GM15510 (cell line): ENCODE measurements at regions not wholly inside any gene's neighbourhood (a gene's known extent, or its start where the extent isn't known, plus 50 kb on each side); places are given as distances from the start of the nearest gene placed in this dataset.

ENCODE experiments used
- POLR2A ChIP-seq: IDR thresholded peaks from 3 replicates; pipeline ENCODE4 v1.6.1; 2011; ENCODE audit warnings: borderline replicate concordance; ENCODE audit not compliant: insufficient read length; ENCODE audit errors: extremely low read depth

DNA sequence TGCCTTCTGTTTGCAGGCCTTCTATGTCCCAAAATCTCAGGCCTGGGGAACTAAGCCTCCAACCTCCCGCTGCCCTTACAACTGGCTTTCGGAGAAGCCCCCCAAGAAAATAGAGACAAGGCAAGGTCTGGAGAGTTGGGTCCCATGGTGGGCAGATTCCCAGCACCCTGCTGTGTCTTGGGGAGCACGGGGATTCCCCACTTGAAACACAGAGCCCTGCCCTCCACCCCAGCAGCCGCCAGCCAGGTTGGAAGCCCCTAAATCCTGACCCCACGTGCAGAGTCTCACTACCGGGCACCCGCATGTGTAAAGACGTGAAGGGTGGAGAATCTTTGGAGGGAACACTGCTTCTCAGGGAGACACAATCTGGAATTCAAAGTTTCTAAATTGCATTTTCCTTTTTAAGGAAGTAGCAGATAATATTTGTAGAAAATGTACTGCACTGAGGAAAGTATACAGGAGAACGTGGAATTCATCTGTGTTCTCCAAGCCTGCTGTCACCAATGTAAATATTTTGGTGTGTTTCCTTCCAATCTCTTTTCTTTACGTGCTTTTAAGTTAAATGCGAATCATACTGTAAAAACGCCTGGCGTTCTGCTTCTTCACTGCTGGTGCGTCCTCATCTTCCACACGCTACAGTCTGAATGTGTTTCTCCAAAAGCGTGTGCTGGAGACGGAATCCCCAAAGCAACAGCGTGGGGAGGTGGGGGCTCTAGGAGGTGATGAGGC lies 220.9 kb downstream of the BRD1 start:
- no peak for TF ChIP-seq POLR2A

- TF ChIP-seq POLR2A, result no peak
Measured at GRCh38 chr22:49604732-49605302, 222.9 kb downstream of the BRD1 start.

- no peak for TF ChIP-seq POLR2A
Measured at GRCh38 chr22:49603016-49603415, 224.7 kb downstream of the BRD1 start.

GRCh38 chr22:49602481-49602880 lies 225.2 kb downstream of the BRD1 start:
- no peak for TF ChIP-seq POLR2A

GRCh38 chr22:49601614-49602321 lies 225.9 kb downstream of the BRD1 start:
- TF ChIP-seq POLR2A, result no peak

DNA sequence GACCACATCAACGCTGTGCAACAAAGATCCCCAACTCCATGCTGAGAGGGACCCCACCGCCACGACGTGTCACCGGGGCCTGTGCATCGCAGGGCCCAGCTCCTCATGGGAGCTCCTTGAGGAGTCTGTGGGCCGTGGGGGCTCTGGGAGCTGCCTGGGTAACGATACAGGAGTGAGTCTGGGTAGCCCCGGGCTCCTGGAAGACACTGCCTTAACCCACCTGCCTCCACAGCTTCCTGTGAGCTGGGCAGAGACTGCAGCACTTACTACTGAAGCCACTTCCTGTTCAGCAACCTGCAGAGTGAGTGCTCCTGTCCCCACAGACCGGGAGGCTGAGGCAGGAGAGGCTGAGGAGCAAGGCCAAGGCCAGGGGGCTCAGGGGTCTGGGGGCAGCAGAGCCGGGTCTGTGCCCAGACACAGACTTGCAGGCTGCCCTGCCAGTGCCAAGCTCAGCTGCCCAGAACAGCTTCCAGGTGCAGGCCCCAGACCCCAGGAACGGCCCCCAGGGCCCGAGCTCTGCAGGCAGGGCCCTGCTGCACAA lies 226.7 kb downstream of the BRD1 start:
- no peak for TF ChIP-seq POLR2A

GRCh38 chr22:49600468-49600867 lies 227.2 kb downstream of the BRD1 start:
- no peak for TF ChIP-seq POLR2A

- TF ChIP-seq POLR2A, result no peak
Measured at GRCh38 chr22:49599691-49600455, 227.8 kb downstream of the BRD1 start.

GRCh38 chr22:49599039-49599438 lies 228.6 kb downstream of the BRD1 start:
- no peak for TF ChIP-seq POLR2A

DNA sequence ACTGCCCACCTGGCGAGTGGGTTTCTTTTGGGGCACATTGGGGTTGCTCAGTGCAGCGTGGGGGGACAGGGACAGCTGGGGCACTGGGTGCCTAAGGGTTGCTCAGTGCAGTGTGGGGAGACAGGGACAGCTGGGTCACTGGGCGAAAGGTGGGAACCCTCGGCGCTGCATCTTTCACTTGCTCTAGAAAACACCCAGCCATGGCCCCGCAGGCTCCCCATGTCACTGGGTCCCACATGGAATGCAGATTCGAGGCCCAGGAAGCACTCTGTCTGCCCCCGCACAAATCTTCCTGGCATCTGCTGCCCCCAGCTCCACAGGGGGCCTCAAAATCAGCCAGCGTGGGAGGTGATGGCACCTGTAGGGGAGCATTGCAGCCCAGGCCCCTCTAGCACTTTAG lies 229.3 kb downstream of the BRD1 start:
- TF ChIP-seq POLR2A, result no peak

- no peak for TF ChIP-seq POLR2A
Measured at GRCh38 chr22:49597428-49598039, 230.1 kb downstream of the BRD1 start.

DNA sequence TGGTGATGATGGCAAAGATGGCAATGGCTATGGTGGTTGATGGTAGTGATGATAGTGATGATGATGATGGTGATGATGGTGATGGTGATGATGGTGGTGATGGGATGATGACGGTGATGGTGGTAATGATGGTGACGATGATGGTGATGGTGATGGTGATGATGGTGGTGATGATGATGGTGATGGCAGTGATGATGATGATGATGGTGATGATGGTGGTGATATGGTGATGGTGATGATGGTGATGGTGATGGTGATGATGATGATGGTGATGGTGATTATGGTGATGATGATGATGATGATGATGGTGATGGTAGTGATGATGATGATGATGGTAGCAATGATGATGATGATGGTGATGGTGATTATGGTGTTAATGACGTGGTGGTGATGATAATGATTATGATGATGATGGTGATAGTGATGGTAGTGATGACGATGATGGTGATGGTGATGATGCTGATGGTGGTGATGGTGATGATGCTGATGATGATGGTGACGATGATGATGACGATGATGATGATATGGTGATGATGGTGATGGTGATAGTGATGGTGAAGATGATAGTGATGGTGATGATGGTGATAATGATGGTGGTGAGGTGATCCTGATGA lies 232.1 kb downstream of the BRD1 start:
- TF ChIP-seq POLR2A, result no peak

DNA sequence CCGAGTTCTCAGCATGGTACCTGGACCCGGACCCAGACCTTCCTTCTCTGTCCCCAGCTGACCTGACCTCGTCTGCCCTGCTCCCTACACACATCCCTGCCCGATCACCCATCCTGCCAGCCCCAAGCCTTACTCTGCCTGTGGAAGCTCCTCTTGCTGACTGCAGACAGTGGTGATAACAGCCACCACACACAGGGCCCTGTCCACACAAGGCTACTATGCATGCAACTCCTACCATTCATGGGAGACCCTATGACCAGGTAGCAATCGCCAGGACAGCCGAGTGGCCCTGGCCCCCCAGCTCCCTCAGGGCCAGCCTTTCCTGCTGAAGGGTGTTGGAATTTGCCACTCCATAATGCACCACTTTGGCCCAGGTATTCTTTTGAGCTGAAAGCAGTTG lies 233.6 kb downstream of the BRD1 start:
- TF ChIP-seq POLR2A, result no peak

DNA sequence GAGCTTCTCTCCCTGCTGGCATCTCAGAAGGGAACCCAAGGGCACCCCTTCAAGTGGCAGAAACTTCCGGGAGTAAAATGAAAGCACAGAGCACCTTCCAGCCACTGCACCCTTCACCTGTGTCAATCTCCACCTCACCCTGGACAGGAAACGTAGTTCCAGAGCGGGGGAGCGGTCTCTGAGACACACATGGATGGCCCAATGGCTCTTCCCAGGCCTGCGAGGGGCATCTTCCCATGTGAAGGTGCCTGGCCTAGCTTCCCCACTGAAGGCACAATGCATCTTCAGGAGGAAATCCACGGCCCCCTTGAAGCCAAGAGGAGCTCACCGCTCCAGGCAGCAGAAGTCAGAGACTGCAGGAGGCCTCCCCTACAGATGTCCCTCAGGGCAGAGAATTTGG lies 234.2 kb downstream of the BRD1 start:
- TF ChIP-seq POLR2A, result no peak
